ENCODE measurements at regions not wholly inside any gene's neighbourhood (a gene's known extent, or its start where the extent isn't known, plus 50 kb on each side); places are given as distances from the start of the nearest gene placed in this dataset.

GRCh38 chr10:36739884-36740445 lies 385.4 kb upstream of the ANKRD30A start:
- TF ChIP-seq EP300 (IDR thresholded peaks at IDR 0.05; ENCODE audit: borderline replicate concordance) (no peak), TCF12 (IDR thresholded peaks at IDR 0.05; ENCODE audit: low read depth) (no peak), FOXM1 (IDR thresholded peaks at IDR 0.05; ENCODE audit: borderline replicate concordance, low read depth) (no peak), NFIC (IDR thresholded peaks at IDR 0.05) (no peak), MAX (IDR thresholded peaks at IDR 0.05) (no peak), ZBTB7A (IDR thresholded peaks at IDR 0.05; ENCODE audit: low read depth) (no peak), CEBPB (IDR thresholded peaks at IDR 0.05) (no peak), TAF1 (IDR thresholded peaks at IDR 0.05; ENCODE audit: low read depth) (no peak), EGR1 (IDR thresholded peaks at IDR 0.05) (no peak), REST (IDR thresholded peaks at IDR 0.05; ENCODE audit: low read depth) (no peak), USF1 (IDR thresholded peaks at IDR 0.05) (no peak), RAD21 (IDR thresholded peaks at IDR 0.05; ENCODE audit: low read depth) (no peak)

GRCh38 chr10:36738738-36739431 lies 386.5 kb upstream of the ANKRD30A start:
- TF ChIP-seq REST (IDR thresholded peaks at IDR 0.05; ENCODE audit: low read depth) = no peak
- no peak for TF ChIP-seq MAX (IDR thresholded peaks at IDR 0.05)
- TF ChIP-seq EP300 (IDR thresholded peaks at IDR 0.05; ENCODE audit: borderline replicate concordance) = no peak
- no peak for TF ChIP-seq TCF12 (IDR thresholded peaks at IDR 0.05; ENCODE audit: low read depth)
- TF ChIP-seq RAD21 (IDR thresholded peaks at IDR 0.05; ENCODE audit: low read depth) = no peak
- TF ChIP-seq USF1 (IDR thresholded peaks at IDR 0.05) = no peak
- no peak for TF ChIP-seq YY1 (IDR thresholded peaks at IDR 0.05; ENCODE audit: low read depth)
- no peak for TF ChIP-seq NFIC (IDR thresholded peaks at IDR 0.05)
- TF ChIP-seq TAF1 (IDR thresholded peaks at IDR 0.05; ENCODE audit: low read depth) = no peak
- TF ChIP-seq CREB1 (IDR thresholded peaks at IDR 0.05; ENCODE audit: low read depth) = no peak
- no peak for TF ChIP-seq CEBPB (IDR thresholded peaks at IDR 0.05)
- no peak for TF ChIP-seq ZBTB7A (IDR thresholded peaks at IDR 0.05; ENCODE audit: low read depth)
- no peak for TF ChIP-seq EGR1 (IDR thresholded peaks at IDR 0.05)
- no peak for TF ChIP-seq TEAD4 (IDR thresholded peaks at IDR 0.05)
- TF ChIP-seq FOXM1 (IDR thresholded peaks at IDR 0.05; ENCODE audit: borderline replicate concordance, low read depth) = no peak

DNA sequence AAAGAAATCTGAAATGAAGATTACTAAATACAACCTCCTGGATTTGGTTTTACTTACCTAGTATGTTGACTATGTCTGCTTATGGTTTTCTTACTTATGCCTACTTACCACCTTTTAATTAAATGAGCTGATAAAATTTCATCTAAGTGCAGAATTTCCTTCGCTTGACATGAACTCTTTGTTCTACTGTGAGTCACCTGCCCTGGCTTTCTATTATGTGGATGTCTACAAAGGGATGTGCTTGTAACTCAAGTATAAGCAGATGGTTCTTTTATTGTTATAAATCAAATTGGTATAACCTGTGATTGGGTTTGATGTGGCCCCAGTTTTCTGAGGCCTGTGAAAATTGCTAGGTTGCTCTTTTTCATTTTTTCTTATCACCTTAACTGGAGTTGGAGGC lies 389.1 kb upstream of the ANKRD30A start:
- no peak for TF ChIP-seq ZBTB7A (IDR thresholded peaks at IDR 0.05; ENCODE audit: low read depth)
- TF ChIP-seq EP300 (IDR thresholded peaks at IDR 0.05; ENCODE audit: borderline replicate concordance) = no peak
- TF ChIP-seq TEAD4 (IDR thresholded peaks at IDR 0.05) = no peak
- no peak for TF ChIP-seq USF1 (IDR thresholded peaks at IDR 0.05)
- TF ChIP-seq RAD21 (IDR thresholded peaks at IDR 0.05; ENCODE audit: low read depth) = no peak
- no peak for TF ChIP-seq YY1 (IDR thresholded peaks at IDR 0.05; ENCODE audit: low read depth)
- no peak for TF ChIP-seq FOXM1 (IDR thresholded peaks at IDR 0.05; ENCODE audit: borderline replicate concordance, low read depth)
- no peak for TF ChIP-seq MAX (IDR thresholded peaks at IDR 0.05)

GRCh38 chr10:36730316-36730715 lies 395.1 kb upstream of the ANKRD30A start:
- TF ChIP-seq FOXM1 (IDR thresholded peaks at IDR 0.05; ENCODE audit: borderline replicate concordance, low read depth) = no peak
- TF ChIP-seq TEAD4 (IDR thresholded peaks at IDR 0.05) = no peak
- TF ChIP-seq REST (IDR thresholded peaks at IDR 0.05; ENCODE audit: low read depth) = no peak
- TF ChIP-seq TAF1 (IDR thresholded peaks at IDR 0.05; ENCODE audit: low read depth) = no peak
- TF ChIP-seq NFIC (IDR thresholded peaks at IDR 0.05) = no peak
- no peak for TF ChIP-seq TCF12 (IDR thresholded peaks at IDR 0.05; ENCODE audit: low read depth)
- TF ChIP-seq YY1 (IDR thresholded peaks at IDR 0.05; ENCODE audit: low read depth) = no peak
- TF ChIP-seq CEBPB (IDR thresholded peaks at IDR 0.05) = no peak
- TF ChIP-seq EP300 (IDR thresholded peaks at IDR 0.05; ENCODE audit: borderline replicate concordance) = no peak
- TF ChIP-seq USF1 (IDR thresholded peaks at IDR 0.05) = no peak
- TF ChIP-seq RAD21 (IDR thresholded peaks at IDR 0.05; ENCODE audit: low read depth) = no peak
- TF ChIP-seq EGR1 (IDR thresholded peaks at IDR 0.05) = no peak
- no peak for TF ChIP-seq ZBTB7A (IDR thresholded peaks at IDR 0.05; ENCODE audit: low read depth)
- no peak for TF ChIP-seq CREB1 (IDR thresholded peaks at IDR 0.05; ENCODE audit: low read depth)
- no peak for TF ChIP-seq MAX (IDR thresholded peaks at IDR 0.05)
